ENCODE measurements at regions not wholly inside any gene's neighbourhood (a gene's known extent, or its start where the extent isn't known, plus 50 kb on each side); places are given as distances from the start of the nearest gene placed in this dataset.

- TF ChIP-seq, protein P1, sequence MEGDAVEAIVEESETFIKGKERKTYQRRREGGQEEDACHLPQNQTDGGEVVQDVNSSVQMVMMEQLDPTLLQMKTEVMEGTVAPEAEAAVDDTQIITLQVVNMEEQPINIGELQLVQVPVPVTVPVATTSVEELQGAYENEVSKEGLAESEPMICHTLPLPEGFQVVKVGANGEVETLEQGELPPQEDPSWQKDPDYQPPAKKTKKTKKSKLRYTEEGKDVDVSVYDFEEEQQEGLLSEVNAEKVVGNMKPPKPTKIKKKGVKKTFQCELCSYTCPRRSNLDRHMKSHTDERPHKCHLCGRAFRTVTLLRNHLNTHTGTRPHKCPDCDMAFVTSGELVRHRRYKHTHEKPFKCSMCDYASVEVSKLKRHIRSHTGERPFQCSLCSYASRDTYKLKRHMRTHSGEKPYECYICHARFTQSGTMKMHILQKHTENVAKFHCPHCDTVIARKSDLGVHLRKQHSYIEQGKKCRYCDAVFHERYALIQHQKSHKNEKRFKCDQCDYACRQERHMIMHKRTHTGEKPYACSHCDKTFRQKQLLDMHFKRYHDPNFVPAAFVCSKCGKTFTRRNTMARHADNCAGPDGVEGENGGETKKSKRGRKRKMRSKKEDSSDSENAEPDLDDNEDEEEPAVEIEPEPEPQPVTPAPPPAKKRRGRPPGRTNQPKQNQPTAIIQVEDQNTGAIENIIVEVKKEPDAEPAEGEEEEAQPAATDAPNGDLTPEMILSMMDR (IDR thresholded peaks at IDR 0.05), result no peak
- no peak for TF ChIP-seq CREB1 (CRISPR knock-in tag; IDR thresholded peaks at IDR 0.05)
- TF ChIP-seq NFYB (CRISPR knock-in tag; conservative IDR thresholded peaks at IDR 0.05; ENCODE audit: low read depth), result no peak
- TF ChIP-seq ZNF232 (CRISPR knock-in tag; IDR thresholded peaks at IDR 0.05), result no peak
- no peak for TF ChIP-seq IRF2 (CRISPR knock-in tag; IDR thresholded peaks at IDR 0.05; ENCODE audit: borderline replicate concordance, low read depth)
- no peak for TF ChIP-seq TEAD4 (CRISPR knock-in tag; IDR thresholded peaks at IDR 0.05)
- no peak for TF ChIP-seq E2F1 (CRISPR knock-in tag; IDR thresholded peaks at IDR 0.05)
- TF ChIP-seq ESRRA (CRISPR knock-in tag; IDR thresholded peaks at IDR 0.05; ENCODE audit: borderline replicate concordance), result no peak
- TF ChIP-seq, protein P2, sequence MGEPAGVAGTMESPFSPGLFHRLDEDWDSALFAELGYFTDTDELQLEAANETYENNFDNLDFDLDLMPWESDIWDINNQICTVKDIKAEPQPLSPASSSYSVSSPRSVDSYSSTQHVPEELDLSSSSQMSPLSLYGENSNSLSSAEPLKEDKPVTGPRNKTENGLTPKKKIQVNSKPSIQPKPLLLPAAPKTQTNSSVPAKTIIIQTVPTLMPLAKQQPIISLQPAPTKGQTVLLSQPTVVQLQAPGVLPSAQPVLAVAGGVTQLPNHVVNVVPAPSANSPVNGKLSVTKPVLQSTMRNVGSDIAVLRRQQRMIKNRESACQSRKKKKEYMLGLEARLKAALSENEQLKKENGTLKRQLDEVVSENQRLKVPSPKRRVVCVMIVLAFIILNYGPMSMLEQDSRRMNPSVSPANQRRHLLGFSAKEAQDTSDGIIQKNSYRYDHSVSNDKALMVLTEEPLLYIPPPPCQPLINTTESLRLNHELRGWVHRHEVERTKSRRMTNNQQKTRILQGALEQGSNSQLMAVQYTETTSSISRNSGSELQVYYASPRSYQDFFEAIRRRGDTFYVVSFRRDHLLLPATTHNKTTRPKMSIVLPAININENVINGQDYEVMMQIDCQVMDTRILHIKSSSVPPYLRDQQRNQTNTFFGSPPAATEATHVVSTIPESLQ (CRISPR knock-in tag; IDR thresholded peaks at IDR 0.05), result no peak
- TF ChIP-seq, protein P3, sequence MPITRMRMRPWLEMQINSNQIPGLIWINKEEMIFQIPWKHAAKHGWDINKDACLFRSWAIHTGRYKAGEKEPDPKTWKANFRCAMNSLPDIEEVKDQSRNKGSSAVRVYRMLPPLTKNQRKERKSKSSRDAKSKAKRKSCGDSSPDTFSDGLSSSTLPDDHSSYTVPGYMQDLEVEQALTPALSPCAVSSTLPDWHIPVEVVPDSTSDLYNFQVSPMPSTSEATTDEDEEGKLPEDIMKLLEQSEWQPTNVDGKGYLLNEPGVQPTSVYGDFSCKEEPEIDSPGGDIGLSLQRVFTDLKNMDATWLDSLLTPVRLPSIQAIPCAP (CRISPR knock-in tag; IDR thresholded peaks at IDR 0.05), result no peak
- TF ChIP-seq FOXP1 (CRISPR knock-in tag; IDR thresholded peaks at IDR 0.05; ENCODE audit: borderline replicate concordance), result no peak
- TF ChIP-seq ZNF423 (CRISPR knock-in tag; IDR thresholded peaks at IDR 0.05), result no peak
Measured at GRCh38 chr15:38724827-38725226, 160.2 kb upstream of the RASGRP1 start.
